WI38 (cell line): ENCODE measurements at regions not wholly inside any gene's neighbourhood (a gene's known extent, or its start where the extent isn't known, plus 50 kb on each side); places are given as distances from the start of the nearest gene placed in this dataset.

Experiments
- H3K4me3 ChIP-seq: 2 replicates; pipeline ENCODE4 v1.5.1; 2011; ENCODE audit warnings: low read depth, mild to moderate bottlenecking, control low read depth, low read length
- TF ChIP-seq, protein P1 (sequence below): IDR thresholded peaks from 2 replicates; pipeline ENCODE4 v1.5.1; 2012; ENCODE audit warnings: low read depth, mild to moderate bottlenecking, control low read depth, low read length

DNA sequence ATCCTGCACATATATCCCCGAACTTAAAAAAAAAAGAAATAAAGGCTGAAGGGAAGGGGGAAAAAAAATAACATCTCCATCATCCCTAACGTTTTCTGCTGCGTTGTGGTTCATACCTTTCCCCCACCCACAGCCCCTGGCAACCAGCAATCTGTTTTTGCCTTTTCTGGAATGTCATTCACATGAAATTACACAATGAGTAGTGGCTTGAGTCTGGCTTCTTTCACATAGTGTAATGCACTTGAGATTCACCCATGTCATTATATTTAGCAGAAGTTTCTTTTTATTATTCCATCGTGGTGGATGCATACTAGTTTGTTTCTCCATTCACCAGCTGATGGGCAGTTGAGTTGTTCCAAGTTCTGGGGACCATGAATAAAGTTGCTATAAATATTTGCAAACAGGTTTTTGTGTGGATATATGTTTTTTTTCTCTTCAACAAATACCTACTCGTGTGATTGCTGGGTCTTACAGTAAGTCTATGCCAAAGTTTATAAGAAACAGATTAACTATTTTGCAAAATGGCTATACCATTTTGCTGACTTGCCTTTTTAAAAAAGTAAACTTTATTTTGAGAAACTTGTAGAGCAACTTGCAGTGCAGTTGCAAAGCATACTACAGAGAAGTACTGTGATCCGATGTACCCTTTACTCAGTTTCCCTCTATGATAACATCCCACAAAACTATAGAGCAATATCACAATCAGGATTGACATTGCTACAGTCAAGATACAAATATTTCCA lies 322.5 kb downstream of the LPIN1 start:
- TF ChIP-seq, protein P1, sequence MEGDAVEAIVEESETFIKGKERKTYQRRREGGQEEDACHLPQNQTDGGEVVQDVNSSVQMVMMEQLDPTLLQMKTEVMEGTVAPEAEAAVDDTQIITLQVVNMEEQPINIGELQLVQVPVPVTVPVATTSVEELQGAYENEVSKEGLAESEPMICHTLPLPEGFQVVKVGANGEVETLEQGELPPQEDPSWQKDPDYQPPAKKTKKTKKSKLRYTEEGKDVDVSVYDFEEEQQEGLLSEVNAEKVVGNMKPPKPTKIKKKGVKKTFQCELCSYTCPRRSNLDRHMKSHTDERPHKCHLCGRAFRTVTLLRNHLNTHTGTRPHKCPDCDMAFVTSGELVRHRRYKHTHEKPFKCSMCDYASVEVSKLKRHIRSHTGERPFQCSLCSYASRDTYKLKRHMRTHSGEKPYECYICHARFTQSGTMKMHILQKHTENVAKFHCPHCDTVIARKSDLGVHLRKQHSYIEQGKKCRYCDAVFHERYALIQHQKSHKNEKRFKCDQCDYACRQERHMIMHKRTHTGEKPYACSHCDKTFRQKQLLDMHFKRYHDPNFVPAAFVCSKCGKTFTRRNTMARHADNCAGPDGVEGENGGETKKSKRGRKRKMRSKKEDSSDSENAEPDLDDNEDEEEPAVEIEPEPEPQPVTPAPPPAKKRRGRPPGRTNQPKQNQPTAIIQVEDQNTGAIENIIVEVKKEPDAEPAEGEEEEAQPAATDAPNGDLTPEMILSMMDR = no peak
- H3K4me3 ChIP-seq = no peak overlapping the region

DNA sequence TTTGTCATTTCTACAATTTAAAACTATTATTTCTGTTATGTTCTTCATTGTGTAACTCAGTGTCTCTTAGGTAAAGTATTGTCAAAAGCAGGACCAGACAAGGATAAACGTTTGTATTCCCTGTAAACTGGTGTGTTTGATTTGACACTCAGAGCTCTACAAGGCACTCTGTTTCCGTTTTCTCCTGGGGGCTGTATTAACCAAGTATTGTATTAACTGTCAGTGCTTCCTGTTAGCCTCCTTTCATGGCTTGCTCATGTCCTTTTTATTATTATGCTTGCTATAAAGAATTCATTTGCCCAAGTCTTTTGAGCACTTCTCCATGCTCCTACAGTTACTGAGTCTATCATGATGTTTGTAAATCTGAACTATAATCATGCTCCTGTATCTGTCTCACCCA lies 323.7 kb downstream of the LPIN1 start:
- no peak overlapping the region for H3K4me3 ChIP-seq

DNA sequence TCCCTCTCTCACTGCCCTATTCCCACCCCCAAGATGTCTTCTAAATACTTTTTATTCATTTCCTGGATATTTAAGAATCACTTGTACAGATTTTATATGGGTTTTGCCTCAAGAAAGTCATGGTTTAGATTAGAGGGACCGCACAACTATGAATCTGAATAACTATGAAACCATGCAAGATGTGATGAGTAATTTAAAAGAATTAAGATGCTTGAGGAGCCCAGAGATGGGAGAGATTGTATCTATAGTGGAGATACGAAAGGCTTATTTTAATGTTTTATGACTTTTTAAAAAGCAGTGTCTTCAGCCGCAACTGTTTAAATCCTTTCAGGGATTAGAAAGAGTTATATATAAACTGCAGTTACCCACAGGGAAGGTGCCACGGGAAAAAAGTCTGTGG lies 324.1 kb downstream of the LPIN1 start:
- no peak overlapping the region for H3K4me3 ChIP-seq
- TF ChIP-seq, protein P1 = no peak

More for the DNA sequence above, 323.7 kb downstream of the LPIN1 start:
- TF ChIP-seq, protein P1 = no peak

DNA sequence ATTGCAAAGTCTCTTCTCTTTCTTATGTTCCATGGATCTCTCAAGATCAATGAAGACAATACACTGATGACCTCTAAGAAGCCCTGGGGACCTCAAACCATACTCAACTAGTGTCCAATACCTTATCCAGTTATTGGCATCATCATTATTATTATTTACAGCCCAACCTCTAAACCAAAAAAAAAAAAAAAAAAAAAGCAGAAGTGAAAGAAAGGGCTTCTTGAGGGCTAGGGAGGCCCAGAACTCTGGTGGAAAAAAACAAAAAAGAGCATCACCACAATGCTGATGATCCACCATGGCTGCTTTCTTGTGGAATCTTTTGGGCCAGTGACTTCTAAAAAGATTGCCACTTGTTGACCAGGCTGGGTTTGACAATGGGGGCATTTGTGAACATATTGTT lies 324.9 kb downstream of the LPIN1 start:
- H3K4me3 ChIP-seq = no peak overlapping the region
- TF ChIP-seq, protein P1 = no peak

DNA sequence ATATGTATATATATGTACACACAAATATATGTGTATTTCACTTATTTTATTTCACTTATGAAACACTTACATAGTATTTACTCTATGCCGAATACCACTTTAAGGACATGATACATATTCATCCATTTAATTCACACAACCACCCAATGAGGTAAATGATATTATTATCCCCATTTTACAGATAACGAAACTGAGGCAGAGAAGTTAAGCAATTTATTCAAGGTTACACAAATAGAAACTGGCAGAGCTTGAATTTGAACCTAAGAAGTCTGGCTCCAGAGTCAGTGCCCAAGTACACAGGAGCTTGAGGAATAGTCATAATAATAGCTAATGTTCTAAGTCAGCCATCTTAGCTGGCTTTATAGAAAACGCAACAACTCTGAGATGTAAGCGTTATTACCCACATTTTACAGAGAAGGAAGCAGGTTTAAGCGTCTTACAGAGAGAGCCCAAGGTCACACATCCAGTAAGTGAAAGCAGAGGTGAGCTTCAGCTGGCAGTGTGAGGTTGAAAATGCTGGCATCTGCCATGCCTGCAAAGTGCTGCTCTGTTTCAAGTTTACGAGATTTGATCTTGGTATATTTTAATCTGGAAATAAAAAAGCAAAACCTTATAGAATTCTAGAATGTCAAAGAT lies 326.9 kb downstream of the LPIN1 start:
- TF ChIP-seq, protein P1 = no peak
- no peak overlapping the region for H3K4me3 ChIP-seq

DNA sequence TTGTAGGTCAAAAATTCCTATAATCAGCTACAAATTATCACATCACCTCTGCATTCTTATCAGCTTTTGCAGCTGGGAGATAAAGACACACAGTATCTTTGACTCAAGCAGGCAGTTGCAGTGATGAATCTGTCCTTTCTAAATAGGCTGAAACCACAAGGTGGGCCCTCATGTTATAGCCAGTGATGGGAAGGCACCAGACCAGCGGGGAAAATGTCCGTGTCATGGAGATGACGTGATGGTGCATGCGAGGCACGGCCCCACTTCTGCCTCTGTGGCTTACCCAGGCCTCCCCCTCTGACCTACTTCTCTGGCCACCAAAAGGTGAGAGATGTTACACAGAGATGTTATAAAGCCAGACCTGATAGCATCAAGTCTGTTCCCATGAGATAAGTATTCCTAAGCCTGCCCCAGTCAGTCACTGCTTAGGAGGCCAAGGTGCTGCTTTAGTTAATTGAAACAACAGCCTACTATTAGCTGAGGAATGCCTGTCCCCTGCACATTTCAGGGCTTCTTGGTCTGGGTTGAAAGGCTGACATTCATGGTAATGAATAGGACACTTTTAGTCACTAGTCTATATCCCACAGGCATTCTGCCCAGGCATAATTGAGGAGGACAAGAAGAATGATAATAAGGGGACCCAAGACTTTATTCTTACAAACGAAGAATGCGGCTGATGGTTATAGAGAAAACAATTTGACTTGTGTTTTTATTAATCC lies 327.9 kb downstream of the LPIN1 start:
- H3K4me3 ChIP-seq = no peak overlapping the region
- TF ChIP-seq, protein P1 = no peak

DNA sequence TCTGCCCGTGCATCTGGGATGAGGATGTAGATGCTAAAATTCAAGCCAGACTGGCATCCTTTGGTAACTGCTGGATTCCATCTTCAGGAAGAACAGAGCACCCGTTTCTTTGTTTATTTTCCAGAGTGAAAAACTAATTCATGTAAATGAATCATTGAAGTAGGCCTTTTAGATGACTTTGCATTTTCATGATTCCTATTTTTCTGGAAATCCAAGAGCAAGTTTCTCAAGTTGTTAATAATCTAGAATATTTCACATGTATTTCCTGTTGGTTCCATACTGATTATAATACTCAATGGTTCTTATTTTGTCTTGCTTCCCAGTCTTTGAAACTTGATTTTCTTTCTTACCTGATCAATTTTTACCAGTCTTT lies 328.4 kb downstream of the LPIN1 start:
- H3K4me3 ChIP-seq = no peak overlapping the region
- TF ChIP-seq, protein P1 = no peak
